ENCODE measurements at regions not wholly inside any gene's neighbourhood (a gene's known extent, or its start where the extent isn't known, plus 50 kb on each side); places are given as distances from the start of the nearest gene placed in this dataset.

DNA sequence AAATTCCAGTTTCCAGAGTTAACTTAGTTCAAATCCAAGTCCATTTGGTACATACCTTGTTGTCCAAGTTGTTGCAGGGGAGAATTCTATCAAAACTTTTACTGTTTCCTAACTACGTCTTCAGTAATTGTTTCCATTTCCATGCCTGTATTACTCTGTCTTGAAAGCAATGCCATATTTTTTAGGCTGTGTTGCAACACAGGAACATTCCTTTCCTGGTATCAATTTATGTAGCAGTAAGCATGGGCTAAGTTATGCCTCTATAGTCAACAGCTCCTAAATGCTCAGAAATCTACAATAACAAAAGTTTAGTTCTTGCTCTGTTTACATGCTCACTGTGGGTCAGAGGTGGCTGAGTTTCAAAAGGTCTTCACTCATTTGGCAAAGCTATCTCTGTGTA lies 1943.8 kb upstream of the PIK3C3 start:
- no peak for DNase-seq

DNA sequence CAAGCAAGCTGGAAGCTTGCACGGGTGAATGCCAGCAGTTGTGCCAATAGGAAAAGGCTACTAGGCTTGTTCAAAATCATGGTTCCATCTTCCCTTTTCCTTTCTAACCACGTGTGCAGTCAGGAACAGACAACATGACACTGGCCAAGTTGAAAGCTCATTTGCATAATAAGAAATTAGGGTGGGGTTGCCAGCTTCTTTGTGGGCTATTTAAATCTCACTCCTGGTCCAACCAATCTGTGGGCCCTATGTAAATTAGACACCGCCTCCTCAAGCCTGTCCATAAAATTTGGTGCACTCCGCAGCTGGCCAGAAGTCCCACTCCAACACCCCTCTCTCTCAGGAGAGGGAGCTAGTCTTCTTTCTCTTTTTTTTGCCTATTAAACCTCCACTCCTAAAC lies 1948.4 kb upstream of the PIK3C3 start:
- no peak for DNase-seq

DNA sequence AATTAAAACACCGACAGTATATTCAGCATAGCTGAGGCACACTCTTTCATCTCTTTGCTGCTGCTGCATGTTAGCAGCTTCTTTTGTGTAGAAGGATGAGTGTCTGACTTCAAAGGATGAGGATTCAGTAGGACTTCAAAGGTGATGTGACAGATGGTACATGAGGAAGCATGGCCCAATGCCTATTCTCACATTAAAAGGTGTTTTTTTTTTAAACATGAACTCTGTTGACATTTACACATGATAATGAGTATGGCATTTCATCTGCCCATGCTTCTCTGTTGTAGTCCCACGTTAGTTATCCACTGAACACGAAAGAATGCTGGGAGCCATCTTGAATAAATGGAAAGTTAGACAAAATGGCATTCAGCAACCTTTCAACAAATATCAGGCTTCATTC lies 1950.8 kb upstream of the PIK3C3 start:
- no peak for DNase-seq

DNA sequence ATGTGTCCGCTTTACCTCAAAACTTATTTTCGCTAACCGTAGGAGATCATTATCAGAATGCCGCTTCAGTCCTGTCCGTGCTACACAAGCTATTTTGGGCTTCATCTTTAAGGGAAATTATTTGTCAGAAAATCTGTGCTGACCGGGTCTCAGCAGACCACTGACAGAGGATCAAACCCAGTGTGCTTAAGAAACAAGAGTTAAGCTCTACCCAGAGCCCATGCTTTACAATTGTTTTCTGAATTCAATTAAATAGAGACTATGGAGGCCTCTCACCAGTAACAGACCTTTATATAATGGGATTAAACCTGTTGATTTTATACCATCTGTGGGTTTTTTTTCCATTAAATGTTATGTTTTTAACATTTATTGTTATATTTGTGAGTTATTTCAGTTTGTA lies 1956.7 kb upstream of the PIK3C3 start:
- no peak for DNase-seq

DNA sequence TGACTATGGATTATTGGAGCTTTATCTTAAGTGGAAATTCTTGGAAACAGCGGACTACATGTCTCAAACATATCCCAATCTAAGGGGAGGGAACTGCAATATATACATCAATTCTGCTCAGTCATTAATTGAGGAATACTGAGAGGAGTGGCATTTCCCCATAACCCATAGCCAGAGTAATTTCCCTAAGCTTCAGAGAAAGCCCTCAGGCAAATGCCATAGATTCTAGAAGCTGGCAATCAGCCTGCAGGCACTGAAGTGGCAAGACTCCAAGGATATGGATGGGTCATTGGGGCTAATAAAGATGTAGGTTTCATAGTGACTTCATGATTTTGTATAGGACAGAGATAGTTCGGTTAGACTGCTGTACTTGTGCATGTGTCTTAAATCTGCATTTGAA lies 1960.5 kb upstream of the PIK3C3 start:
- DNase-seq: no peak

DNA sequence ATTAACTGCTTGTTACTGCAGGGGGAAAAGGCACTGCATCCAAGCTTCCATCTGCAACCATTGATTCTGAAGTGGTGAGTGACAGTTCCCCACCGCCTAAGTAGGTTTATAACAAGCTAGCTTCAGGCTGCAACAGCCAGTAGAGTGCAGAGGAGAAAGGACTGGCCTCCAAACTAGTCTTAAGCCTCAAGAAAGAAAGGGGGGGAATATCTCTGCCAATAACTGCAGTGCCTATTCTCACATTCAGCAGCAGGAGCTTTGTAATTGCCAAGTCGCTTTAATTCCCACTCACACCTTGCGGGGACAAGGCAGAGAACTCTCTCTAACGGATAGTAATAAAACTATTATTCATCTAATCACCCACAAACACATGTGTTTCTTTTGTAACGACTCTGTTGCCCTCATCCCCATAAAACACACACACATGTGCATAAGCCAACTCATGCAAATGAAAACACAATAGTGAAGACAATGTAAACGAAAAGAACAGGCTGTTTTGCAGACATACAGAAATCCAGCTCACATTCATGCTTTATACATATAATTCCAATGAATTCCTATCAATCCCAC lies 1963.3 kb upstream of the PIK3C3 start:
- DNase-seq: no peak

DNA sequence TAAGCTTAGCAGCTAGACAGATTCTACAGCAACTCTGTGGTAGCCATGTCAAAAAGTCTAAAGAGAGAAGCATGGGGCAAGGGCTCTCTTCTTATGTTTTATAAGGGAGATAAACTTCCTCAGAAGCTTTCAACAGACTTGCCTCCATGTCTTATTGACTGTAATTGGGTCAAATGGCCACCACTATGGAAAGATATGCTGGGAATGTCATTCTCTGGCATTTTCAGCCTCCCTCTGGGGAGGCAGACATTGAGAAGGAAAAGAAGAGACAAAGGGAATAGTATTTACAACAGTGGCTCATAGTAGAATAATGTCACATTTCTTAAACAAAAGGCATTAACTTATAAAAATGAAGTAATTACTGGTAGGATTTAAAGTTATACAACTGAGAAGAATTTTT lies 1964.5 kb upstream of the PIK3C3 start:
- no peak for DNase-seq

- DNase-seq: no peak
Observed at GRCh38 chr18:39976771-39977170, 1978.3 kb upstream of the PIK3C3 start.

DNA sequence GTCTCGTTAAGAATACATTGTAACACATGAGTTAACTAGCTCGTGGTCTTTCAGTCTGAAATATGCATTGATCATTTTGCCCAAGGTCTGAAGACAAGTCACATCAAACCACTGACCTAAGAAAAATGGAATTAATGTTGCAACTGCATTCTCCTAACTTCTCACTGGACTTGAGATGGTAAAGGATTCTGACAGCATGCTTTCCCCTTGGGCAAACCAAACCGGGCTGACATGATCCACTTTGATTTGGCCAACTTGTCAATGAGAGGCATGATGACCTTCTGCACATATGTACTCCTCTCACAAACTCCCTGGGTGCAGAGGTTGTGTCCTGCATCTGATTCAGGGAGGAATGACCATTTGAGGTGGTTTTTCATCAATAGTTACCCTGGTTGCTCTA lies 1982.5 kb upstream of the PIK3C3 start:
- DNase-seq: no peak

DNA sequence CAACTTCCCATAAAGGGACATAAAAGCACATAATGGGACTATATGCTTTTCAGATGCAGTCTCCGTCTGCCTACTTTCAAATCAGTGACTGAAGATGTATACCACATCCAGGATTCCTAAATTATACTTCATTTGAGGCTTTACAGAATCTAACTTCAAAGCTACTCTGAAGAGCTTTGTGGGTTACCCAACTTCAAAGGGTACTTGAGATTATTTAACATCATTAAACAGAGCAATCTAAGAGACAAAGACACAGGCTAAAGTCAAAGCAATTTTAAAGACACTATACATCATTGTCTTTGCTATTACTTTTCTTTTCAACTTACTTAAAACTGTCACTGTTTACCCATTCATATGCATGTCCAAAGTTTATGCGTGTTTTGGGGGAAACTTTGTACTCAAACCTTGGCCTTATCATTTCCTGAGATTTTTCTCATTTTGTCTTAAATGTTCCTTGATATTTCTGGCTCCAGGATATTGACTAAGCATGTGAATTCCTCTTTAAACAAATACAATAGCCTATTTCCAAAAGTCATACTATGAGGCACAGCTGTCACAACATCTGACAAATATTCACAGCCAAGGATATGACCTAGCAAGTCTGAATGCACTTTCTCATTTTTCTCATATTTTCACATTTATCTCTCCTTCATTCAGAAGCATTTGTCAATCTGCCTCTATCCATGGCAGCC lies 1985.1 kb upstream of the PIK3C3 start:
- DNase-seq: no peak

DNA sequence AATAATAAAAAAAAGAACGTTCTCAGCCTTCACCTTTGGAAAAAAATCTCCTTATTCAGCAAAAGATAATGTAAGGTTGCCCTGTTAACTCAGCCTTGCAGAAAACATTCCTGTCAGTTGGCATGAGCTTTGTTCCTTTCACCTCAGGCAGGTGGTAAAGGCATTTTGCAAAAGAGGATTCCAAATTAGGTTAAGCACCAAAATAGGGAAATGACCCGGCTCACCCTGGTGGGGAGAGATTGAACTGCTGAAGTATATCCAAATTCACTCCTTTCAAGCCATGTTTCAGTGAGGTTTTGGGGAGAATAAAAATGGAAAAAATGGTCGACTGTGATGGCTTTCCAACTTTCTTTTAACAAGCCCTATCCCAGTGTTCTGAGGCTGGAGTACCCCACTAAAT lies 1988.8 kb upstream of the PIK3C3 start:
- DNase-seq: no peak

GRCh38 chr18:39962546-39962945 lies 1992.5 kb upstream of the PIK3C3 start:
- DNase-seq: no peak

DNA sequence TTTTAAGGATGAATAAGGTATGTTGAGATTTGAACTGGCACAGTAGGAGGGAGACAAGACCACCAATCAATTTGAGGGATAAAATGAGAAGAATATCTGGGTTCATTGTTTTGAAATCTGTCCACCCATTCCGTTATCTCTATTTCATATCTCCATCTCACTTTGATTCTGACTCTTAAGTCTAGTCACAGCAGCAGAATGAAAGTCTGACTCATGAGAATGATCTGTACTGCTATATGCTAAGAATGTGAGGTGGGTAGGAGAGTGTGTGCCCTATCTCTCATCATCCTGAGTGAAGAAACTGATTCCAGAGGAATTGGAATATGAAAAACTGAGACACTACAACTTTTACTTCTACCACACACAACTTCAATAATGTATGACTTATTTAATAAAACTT lies 1994.5 kb upstream of the PIK3C3 start:
- no peak for DNase-seq

- DNase-seq: no peak
Observed at GRCh38 chr18:39959839-39960238, 1995.2 kb upstream of the PIK3C3 start.

GRCh38 chr18:39958876-39959275 lies 1996.2 kb upstream of the PIK3C3 start:
- DNase-seq: no peak

GRCh38 chr18:39952816-39953215 lies 2002.2 kb upstream of the PIK3C3 start:
- no peak for DNase-seq

- DNase-seq: no peak
Observed at GRCh38 chr18:39951142-39951720, 2003.8 kb upstream of the PIK3C3 start.

GRCh38 chr18:39946623-39947061 lies 2008.4 kb upstream of the PIK3C3 start:
- DNase-seq: no peak

GRCh38 chr18:39945076-39945475 lies 2010.0 kb upstream of the PIK3C3 start:
- DNase-seq: no peak

DNA sequence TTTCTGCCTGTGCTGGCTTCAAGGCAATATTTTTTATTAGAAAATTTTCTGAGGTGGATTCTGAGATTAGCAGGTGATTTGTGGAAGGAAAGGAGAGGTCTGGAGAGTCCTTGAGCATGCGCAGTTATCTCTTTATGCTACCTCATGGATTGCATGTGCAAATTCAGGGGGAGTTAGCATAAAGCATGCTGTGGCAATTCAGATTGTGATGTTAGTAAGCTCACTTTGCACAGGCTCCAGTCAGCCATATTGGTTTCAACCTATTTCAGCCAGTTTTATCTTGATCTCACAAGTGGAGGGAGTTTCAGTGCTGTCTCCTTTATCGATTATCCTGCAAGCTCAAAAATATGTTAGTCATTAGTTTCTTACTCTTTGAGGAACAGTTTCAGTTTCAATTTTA lies 2012.3 kb upstream of the PIK3C3 start:
- DNase-seq: no peak

GRCh38 chr18:39938676-39939608 lies 2016.1 kb upstream of the PIK3C3 start:
- no peak for DNase-seq

GRCh38 chr18:39935598-39935997 lies 2019.4 kb upstream of the PIK3C3 start:
- DNase-seq: no peak

DNA sequence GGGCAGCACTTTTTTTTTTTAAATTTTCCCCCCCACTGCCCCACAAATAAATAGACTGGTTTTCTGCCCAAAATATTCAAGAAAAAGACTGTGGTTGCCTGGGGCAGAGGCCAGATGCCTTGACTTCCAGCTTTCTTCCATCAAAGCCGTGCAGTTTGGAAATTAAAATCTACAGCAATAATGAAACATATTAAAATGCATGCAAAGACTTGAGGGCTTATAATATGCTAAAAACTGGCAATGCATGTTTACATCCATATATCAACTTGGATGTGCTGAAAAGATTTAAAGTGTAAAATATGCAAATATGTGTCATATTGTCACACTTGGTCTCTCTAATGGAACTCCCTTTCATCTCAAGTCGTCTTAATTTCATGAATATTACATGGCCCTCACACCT lies 2036.2 kb upstream of the PIK3C3 start:
- DNase-seq: no peak
